ENCODE measurements at regions not wholly inside any gene's neighbourhood (a gene's known extent, or its start where the extent isn't known, plus 50 kb on each side); places are given as distances from the start of the nearest gene placed in this dataset.

DNA sequence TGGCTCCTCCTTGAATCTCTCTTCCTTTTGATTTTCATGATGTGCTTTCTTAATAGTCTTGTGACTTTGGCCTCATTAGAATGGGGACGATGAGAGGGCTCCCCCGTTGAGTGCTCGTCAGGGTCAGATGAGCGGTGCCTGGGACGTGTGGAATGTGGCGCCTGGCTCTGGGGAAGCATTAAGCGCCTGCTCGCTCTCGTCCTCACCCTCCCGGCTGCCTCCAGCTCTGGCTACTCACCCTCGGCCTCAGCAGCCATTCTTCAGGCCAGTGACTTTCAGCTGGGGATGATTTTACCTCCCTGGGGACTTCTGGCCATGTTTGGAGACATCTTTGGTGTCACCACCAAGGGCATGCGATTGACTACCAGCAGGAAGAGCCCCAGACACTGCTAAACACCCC lies 69.7 kb downstream of the RPS6KA4 start:
- TF ChIP-seq, protein P1, sequence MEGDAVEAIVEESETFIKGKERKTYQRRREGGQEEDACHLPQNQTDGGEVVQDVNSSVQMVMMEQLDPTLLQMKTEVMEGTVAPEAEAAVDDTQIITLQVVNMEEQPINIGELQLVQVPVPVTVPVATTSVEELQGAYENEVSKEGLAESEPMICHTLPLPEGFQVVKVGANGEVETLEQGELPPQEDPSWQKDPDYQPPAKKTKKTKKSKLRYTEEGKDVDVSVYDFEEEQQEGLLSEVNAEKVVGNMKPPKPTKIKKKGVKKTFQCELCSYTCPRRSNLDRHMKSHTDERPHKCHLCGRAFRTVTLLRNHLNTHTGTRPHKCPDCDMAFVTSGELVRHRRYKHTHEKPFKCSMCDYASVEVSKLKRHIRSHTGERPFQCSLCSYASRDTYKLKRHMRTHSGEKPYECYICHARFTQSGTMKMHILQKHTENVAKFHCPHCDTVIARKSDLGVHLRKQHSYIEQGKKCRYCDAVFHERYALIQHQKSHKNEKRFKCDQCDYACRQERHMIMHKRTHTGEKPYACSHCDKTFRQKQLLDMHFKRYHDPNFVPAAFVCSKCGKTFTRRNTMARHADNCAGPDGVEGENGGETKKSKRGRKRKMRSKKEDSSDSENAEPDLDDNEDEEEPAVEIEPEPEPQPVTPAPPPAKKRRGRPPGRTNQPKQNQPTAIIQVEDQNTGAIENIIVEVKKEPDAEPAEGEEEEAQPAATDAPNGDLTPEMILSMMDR (conservative IDR thresholded peaks at IDR 0.05; ENCODE audit: low read length) = no peak
- TF ChIP-seq EZH2phosphoT487 (IDR thresholded peaks at IDR 0.05; ENCODE audit: borderline replicate concordance) = no peak
